Testis (tissue), 2 donors: ENCODE measurements at regions not wholly inside any gene's neighbourhood (a gene's known extent, or its start where the extent isn't known, plus 50 kb on each side); places are given as distances from the start of the nearest gene placed in this dataset.

Experiments
- DNase-seq: peaks from one replicate; pipeline ENCODE4 v3.0.0-alpha.2; 2019
- H3K27ac ChIP-seq, 2 donors: fragments of 200-600 bp; sonication (generic); one replicate each; pipeline ENCODE4 v1.5.1; 2019
- H3K27me3 ChIP-seq: fragments of 200-600 bp; sonication (generic); one replicate; pipeline ENCODE4 v1.5.1; 2019
- H3K36me3 ChIP-seq: fragments of 200-600 bp; sonication (generic); one replicate; pipeline ENCODE4 v1.5.1; 2017; ENCODE audit warnings: low read depth; ENCODE audit errors: missing control alignments
- H3K4me1 ChIP-seq: fragments of 200-600 bp; sonication (generic); one replicate; pipeline ENCODE4 v1.5.1; 2019
- H3K4me3 ChIP-seq, 2 donors: fragments of 200-600 bp; sonication (generic); one replicate each; pipeline ENCODE4 v1.5.1; 2017 to 2019
- H3K9me3 ChIP-seq: fragments of 200-600 bp; sonication (generic); one replicate; pipeline ENCODE4 v1.5.1; 2017
- CTCF ChIP-seq, 3 experiments: fragments of 450-650 bp in 2 of 3; fragments of 200-600 bp in 1 of 3; sonication (generic) in 1 of 3; IDR thresholded peaks; one replicate each; pipeline ENCODE4 v1.5.1; 2016 to 2019; ENCODE audit warnings: antibody characterized with exemption in 3 of 3, mild to moderate bottlenecking in 2 of 3, moderate library complexity in 1 of 3
- POLR2A ChIP-seq: fragments of 450-650 bp; IDR thresholded peaks from one replicate; pipeline ENCODE4 v1.6.1; 2017; ENCODE audit warnings: antibody characterized with exemption, mild to moderate bottlenecking, moderate library complexity
- WGBS, 2 donors: methylation state at CpG; one replicate each; pipeline ENCODE4 v1.1.5; 2018; 5-methylcytosine and 5-hydroxymethylcytosine counted together
- intact Hi-C: fragments of 100-400 bp; cut with DNase I; formaldehyde crosslinking; loops from one replicate; pipeline ENCODE4 v1.15.1; 2023; ENCODE audit warnings: low total_unique reads

GRCh38 chr5:92372766-92373165 is 989.6 kb upstream of the ARRDC3 start:
- no peaks in the 10 kb centered on the region for H3K36me3 ChIP-seq
- no peaks in the 10 kb centered on the region for H3K9me3 ChIP-seq
- H3K27me3 ChIP-seq: no peaks in the 10 kb centered on the region
- DNase-seq: no peak
- H3K4me1 ChIP-seq: no peaks in the 10 kb centered on the region
- 65 to 85% methylated on average over 1 of the region's 1 CpG for WGBS, 2 donors
- intact Hi-C loops: no loop called here
- TF ChIP-seq CTCF (IDR thresholded peaks at IDR 0.05) (no peak), POLR2A (no peak)
- H3K27ac ChIP-seq: no peak overlapping the region
- H3K4me3 ChIP-seq: no peak overlapping the region

- H3K4me3 ChIP-seq: no peak overlapping the region
- no peaks in the 10 kb centered on the region for H3K27me3 ChIP-seq
- WGBS, 2 donors: 92 to 93% methylated on average over 2 of the region's 2 CpGs
- DNase-seq: no peak
- TF ChIP-seq CTCF (IDR thresholded peaks at IDR 0.05) (no peak), POLR2A (no peak)
- no peaks in the 10 kb centered on the region for H3K4me1 ChIP-seq
- no peaks in the 10 kb centered on the region for H3K9me3 ChIP-seq
- intact Hi-C loops: no loop called here
- H3K36me3 ChIP-seq: no peaks in the 10 kb centered on the region
- no peak overlapping the region for H3K27ac ChIP-seq
Observed at GRCh38 chr5:92371889-92372235, 988.7 kb upstream of the ARRDC3 start.

GRCh38 chr5:92371171-92371888 is 988.2 kb upstream of the ARRDC3 start:
- Histone ChIP-seq H3K4me3 (no peak overlapping the region), H3K27me3 (no peaks in the 10 kb centered on the region), H3K9me3 (no peaks in the 10 kb centered on the region), H3K4me1 (no peaks in the 10 kb centered on the region), H3K27ac (no peak overlapping the region), H3K36me3 (no peaks in the 10 kb centered on the region)
- TF ChIP-seq CTCF (IDR thresholded peaks at IDR 0.05): no peak
- WGBS, 2 donors: 89 to 94% methylated on average over 3 of the region's 3 CpGs
- DNase-seq: no peak
- intact Hi-C loops: no loop called here

- no peak for DNase-seq
- WGBS, 2 donors: 81 to 92% methylated on average over 3 of the region's 3 CpGs
- intact Hi-C loops: no loop called here
Observed at GRCh38 chr5:92370032-92370431, 986.9 kb upstream of the ARRDC3 start.

More at GRCh38 chr5:92370032-92370431, 986.9 kb upstream of the ARRDC3 start:
- H3K4me3 ChIP-seq: no peak overlapping the region
- no peaks in the 10 kb centered on the region for H3K27me3 ChIP-seq
- no peaks in the 10 kb centered on the region for H3K4me1 ChIP-seq
- H3K27ac ChIP-seq: no peak overlapping the region
- no peaks in the 10 kb centered on the region for H3K9me3 ChIP-seq
- no peaks in the 10 kb centered on the region for H3K36me3 ChIP-seq
- TF ChIP-seq POLR2A: no peak
- no peak for TF ChIP-seq CTCF (IDR thresholded peaks at IDR 0.05)
